ENCODE measurements at regions not wholly inside any gene's neighbourhood (a gene's known extent, or its start where the extent isn't known, plus 50 kb on each side); places are given as distances from the start of the nearest gene placed in this dataset.

DNA sequence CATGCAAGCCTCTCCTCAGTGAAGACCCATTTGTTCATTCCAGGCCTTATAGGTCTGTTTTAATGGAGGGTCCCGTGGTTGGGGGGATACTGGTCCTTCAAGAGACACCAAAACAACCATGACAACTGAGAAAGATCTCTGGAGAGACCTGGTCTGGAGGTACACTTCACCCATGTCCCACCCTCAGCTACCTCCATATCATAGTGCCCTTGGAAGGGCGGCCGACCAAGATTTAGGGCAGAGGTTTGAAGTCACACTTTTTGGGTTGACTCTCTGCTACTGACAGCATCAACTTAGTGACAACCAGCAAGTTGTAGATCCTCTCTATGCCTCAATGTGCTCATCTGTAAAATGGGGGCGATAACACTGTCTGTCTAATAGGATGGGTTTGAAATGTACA is 177.3 kb downstream of the TSHZ3 start:
- H3K9me3 ChIP-seq (ENCODE audit: low read depth, low read length), result peaks cover 2% of the 10 kb centered on the region
- no peaks in the 10 kb centered on the region for H3K4me1 ChIP-seq (ENCODE audit: insufficient read depth, low read length)
- H4K20me1 ChIP-seq (ENCODE audit: insufficient read depth, low read length), result no peaks in the 10 kb centered on the region
- no peaks in the 10 kb centered on the region for H3K36me3 ChIP-seq (ENCODE audit: insufficient read depth, low read length)
- no peaks in the 10 kb centered on the region for H3K79me2 ChIP-seq (ENCODE audit: insufficient read depth, low read length)
- H3K27ac ChIP-seq (ENCODE audit: low read depth, low read length), result no peak overlapping the region
- no peak overlapping the region for H2AFZ ChIP-seq (ENCODE audit: low read length)
- no peak overlapping the region for H3K4me3 ChIP-seq (ENCODE audit: insufficient read depth, low read length)
- no peak for DNase-seq (ENCODE audit: insufficient read length, low spot score, missing footprints)
- TF ChIP-seq, protein P1, sequence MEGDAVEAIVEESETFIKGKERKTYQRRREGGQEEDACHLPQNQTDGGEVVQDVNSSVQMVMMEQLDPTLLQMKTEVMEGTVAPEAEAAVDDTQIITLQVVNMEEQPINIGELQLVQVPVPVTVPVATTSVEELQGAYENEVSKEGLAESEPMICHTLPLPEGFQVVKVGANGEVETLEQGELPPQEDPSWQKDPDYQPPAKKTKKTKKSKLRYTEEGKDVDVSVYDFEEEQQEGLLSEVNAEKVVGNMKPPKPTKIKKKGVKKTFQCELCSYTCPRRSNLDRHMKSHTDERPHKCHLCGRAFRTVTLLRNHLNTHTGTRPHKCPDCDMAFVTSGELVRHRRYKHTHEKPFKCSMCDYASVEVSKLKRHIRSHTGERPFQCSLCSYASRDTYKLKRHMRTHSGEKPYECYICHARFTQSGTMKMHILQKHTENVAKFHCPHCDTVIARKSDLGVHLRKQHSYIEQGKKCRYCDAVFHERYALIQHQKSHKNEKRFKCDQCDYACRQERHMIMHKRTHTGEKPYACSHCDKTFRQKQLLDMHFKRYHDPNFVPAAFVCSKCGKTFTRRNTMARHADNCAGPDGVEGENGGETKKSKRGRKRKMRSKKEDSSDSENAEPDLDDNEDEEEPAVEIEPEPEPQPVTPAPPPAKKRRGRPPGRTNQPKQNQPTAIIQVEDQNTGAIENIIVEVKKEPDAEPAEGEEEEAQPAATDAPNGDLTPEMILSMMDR (IDR thresholded peaks at IDR 0.05; ENCODE audit: extremely low read depth, low read depth, low read length), result no peak
- H3K4me2 ChIP-seq (ENCODE audit: insufficient read depth, low read length), result no peak overlapping the region
- H3K27me3 ChIP-seq (ENCODE audit: insufficient read depth, low read length), result no peaks in the 10 kb centered on the region

DNA sequence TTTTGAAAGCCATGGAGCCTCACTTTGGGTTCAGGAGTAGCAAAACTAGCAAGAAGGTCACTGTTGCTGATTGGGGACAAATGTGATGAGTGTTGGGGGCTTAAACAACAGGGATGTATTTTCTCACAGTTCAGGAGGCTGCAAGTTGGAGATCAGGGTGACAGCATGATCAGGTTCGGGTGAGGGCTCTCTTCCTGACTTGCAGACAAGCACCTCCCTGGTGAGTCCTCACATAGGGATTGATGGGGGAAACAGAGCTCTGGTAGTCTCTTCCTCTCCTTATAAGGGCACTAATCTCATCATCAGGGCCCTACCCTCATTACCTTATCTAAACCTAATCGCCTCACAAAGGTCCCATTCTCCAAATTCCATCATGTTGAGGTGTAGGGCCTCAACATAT is 179.2 kb downstream of the TSHZ3 start:
- Histone ChIP-seq H2AFZ (ENCODE audit: low read length) (no peak overlapping the region), H3K9me3 (ENCODE audit: low read depth, low read length) (no peaks in the 10 kb centered on the region), H3K4me3 (ENCODE audit: insufficient read depth, low read length) (no peak overlapping the region), H3K4me2 (ENCODE audit: insufficient read depth, low read length) (no peak overlapping the region), H3K36me3 (ENCODE audit: insufficient read depth, low read length) (no peaks in the 10 kb centered on the region), H3K27me3 (ENCODE audit: insufficient read depth, low read length) (no peaks in the 10 kb centered on the region), H3K27ac (ENCODE audit: low read depth, low read length) (no peak overlapping the region), H3K79me2 (ENCODE audit: insufficient read depth, low read length) (no peaks in the 10 kb centered on the region), H4K20me1 (ENCODE audit: insufficient read depth, low read length) (no peaks in the 10 kb centered on the region), H3K4me1 (ENCODE audit: insufficient read depth, low read length) (no peaks in the 10 kb centered on the region)
- TF ChIP-seq, protein P1 (IDR thresholded peaks at IDR 0.05; ENCODE audit: extremely low read depth, low read depth, low read length), result no peak
- DNase-seq (ENCODE audit: insufficient read length, low spot score, missing footprints), result no peak

DNA sequence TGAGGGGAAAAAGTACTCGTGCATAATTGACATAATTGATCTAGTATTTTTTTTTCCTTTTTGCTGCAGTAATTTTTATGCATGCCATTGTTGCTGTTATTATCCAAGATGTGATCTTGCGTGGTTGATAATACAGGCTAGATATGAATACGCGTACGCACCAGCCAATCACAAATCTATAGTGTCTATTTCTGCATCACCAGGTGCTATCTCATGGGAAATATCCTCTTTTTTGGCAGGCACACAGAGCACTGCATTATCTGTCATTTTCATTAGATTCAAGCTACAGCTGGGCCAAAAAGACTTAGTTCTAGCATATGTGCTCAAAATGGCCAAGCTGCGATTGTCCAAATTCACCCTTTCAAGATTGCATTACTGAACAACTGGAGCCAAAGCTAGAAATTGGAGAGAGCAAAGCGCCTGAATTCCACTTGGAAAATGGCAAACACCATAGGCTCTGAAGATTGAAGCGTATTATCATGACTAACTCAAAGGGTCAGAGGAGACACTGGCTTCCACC is 181.1 kb downstream of the TSHZ3 start:
- TF ChIP-seq, protein P1 (IDR thresholded peaks at IDR 0.05; ENCODE audit: extremely low read depth, low read depth, low read length), result no peak
- H3K79me2 ChIP-seq (ENCODE audit: insufficient read depth, low read length), result no peaks in the 10 kb centered on the region
- H3K36me3 ChIP-seq (ENCODE audit: insufficient read depth, low read length), result no peaks in the 10 kb centered on the region
- H3K4me2 ChIP-seq (ENCODE audit: insufficient read depth, low read length), result no peak overlapping the region
- no peak for DNase-seq (ENCODE audit: insufficient read length, low spot score, missing footprints)
- H3K4me3 ChIP-seq (ENCODE audit: insufficient read depth, low read length), result no peak overlapping the region
- no peak overlapping the region for H2AFZ ChIP-seq (ENCODE audit: low read length)
- H3K4me1 ChIP-seq (ENCODE audit: insufficient read depth, low read length), result peaks cover 3% of the 10 kb centered on the region
- no peaks in the 10 kb centered on the region for H3K9me3 ChIP-seq (ENCODE audit: low read depth, low read length)
- no peaks in the 10 kb centered on the region for H4K20me1 ChIP-seq (ENCODE audit: insufficient read depth, low read length)
- no peaks in the 10 kb centered on the region for H3K27me3 ChIP-seq (ENCODE audit: insufficient read depth, low read length)
- H3K27ac ChIP-seq (ENCODE audit: low read depth, low read length), result no peak overlapping the region

DNA sequence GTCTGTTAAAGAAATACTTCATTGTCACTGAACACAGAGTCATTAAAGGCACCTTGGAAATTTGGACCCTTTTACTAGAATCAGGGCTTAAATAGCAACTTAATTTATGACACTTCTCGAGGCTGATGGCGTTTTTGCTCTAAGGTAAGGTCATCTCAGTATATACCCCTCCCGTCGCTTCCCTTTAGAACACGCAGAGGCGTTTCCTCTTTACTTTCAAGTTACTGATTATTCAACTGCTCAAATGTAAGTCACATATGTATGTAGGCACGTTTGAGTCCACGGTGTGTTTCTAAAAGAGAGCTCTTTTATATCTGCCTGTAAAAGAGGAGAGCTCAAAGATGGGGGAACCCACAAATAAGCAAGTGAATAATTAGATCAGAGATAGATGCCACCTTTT is 181.5 kb downstream of the TSHZ3 start:
- Histone ChIP-seq H3K79me2 (ENCODE audit: insufficient read depth, low read length) (no peaks in the 10 kb centered on the region), H4K20me1 (ENCODE audit: insufficient read depth, low read length) (no peaks in the 10 kb centered on the region), H2AFZ (ENCODE audit: low read length) (peak overlapping the region; percentile 40), H3K4me3 (ENCODE audit: insufficient read depth, low read length) (no peak overlapping the region), H3K27me3 (ENCODE audit: insufficient read depth, low read length) (no peaks in the 10 kb centered on the region), H3K27ac (ENCODE audit: low read depth, low read length) (no peak overlapping the region), H3K4me2 (ENCODE audit: insufficient read depth, low read length) (peak overlapping the region; percentile 16), H3K9me3 (ENCODE audit: low read depth, low read length) (no peaks in the 10 kb centered on the region), H3K36me3 (ENCODE audit: insufficient read depth, low read length) (no peaks in the 10 kb centered on the region), H3K4me1 (ENCODE audit: insufficient read depth, low read length) (peaks cover 3% of the 10 kb centered on the region)
- TF ChIP-seq, protein P1 (IDR thresholded peaks at IDR 0.05; ENCODE audit: extremely low read depth, low read depth, low read length), result no peak
- DNase-seq (ENCODE audit: insufficient read length, low spot score, missing footprints), result no peak
